GM12891 (cell line): ENCODE measurements at regions not wholly inside any gene's neighbourhood (a gene's known extent, or its start where the extent isn't known, plus 50 kb on each side); places are given as distances from the start of the nearest gene placed in this dataset.

Source experiments
- POLR2A ChIP-seq: IDR thresholded peaks from 2 replicates; pipeline ENCODE4 v1.6.1; 2011; ENCODE audit warnings: low read depth, low read length, control low read depth
- POLR2AphosphoS5 ChIP-seq: IDR thresholded peaks from 2 replicates; pipeline ENCODE4 v1.6.1; 2011; ENCODE audit warnings: low read depth, low read length, control low read depth
- POU2F2 ChIP-seq: IDR thresholded peaks from 2 replicates; pipeline ENCODE4 v1.6.1; 2011; ENCODE audit warnings: low read depth, mild to moderate bottlenecking, control low read depth, low read length, moderate library complexity
- SPI1 ChIP-seq: IDR thresholded peaks from 2 replicates; pipeline ENCODE4 v1.6.1; 2011; ENCODE audit warnings: low read depth, low read length, control low read depth
- TAF1 ChIP-seq: IDR thresholded peaks from 2 replicates; pipeline ENCODE4 v1.6.1; 2011; ENCODE audit warnings: low read depth, low read length, control low read depth

- TF ChIP-seq POLR2AphosphoS5: no peak
- TF ChIP-seq POLR2A: no peak
- no peak for TF ChIP-seq SPI1
- TF ChIP-seq TAF1: no peak
- TF ChIP-seq POU2F2: no peak
Measured at GRCh38 chr2:144663207-144663606, 143.3 kb upstream of the ZEB2 start.
